IMR-90 (cell line): ENCODE measurements at regions not wholly inside any gene's neighbourhood (a gene's known extent, or its start where the extent isn't known, plus 50 kb on each side); places are given as distances from the start of the nearest gene placed in this dataset.

Experiments used
- ATAC-seq: fragments of 200-7000 bp; cut with Tn5 transposase; 2 replicates; pipeline ENCODE4 v1.9.1; 2020; ENCODE audit warnings: low read depth, mild to moderate bottlenecking, moderate library complexity
- BruUV-seq: library from RNA; stranded (reverse); fragments of 400-500 nt; replicated peaks from 2 replicates; lab custom pipeline; 2021; lab: Mats Ljungman, UMichigan
- CTCF ChIA-PET: fragments of 300-600 bp; formaldehyde crosslinking; extraction: SDS; loops from one replicate; lab custom pipeline; 2021; ENCODE audit warnings: antibody characterized with exemption; lab: Yijun Ruan, JAX
- POLR2A ChIA-PET: fragments of 300-600 bp; sonication (Branson Sonifier 250); formaldehyde crosslinking; loops from one replicate; lab custom pipeline; 2022; ENCODE audit warnings: antibody characterized with exemption; ENCODE audit not compliant: unreplicated experiment; lab: Charles Lee
- DNase-seq: peaks from one replicate; pipeline ENCODE4 v3.0.0; 2013
- H2AFZ ChIP-seq: replicated peaks from 2 replicates; pipeline ENCODE3; 2013; ENCODE audit warnings: low read length, mild to moderate bottlenecking; ENCODE audit not compliant: poor library complexity
- H2AK5ac ChIP-seq: 2 replicates; pipeline ENCODE4 v1.6.1; 2013; ENCODE audit warnings: low read depth, low read length, inconsistent platforms
- H2AK9ac ChIP-seq: replicated peaks from 2 replicates; pipeline ENCODE3; 2013; ENCODE audit warnings: mild to moderate bottlenecking, low read depth, low read length, moderate library complexity; ENCODE audit not compliant: poor library complexity
- H2BK120ac ChIP-seq: 2 replicates; pipeline ENCODE4 v1.6.1; 2013; ENCODE audit warnings: low read depth, low read length, inconsistent platforms
- H2BK15ac ChIP-seq: 3 replicates; pipeline ENCODE4 v1.6.1; 2013; ENCODE audit warnings: low read depth, low read length, inconsistent platforms
- H2BK20ac ChIP-seq: 2 replicates; pipeline ENCODE4 v1.6.1; 2013; ENCODE audit warnings: low read depth, mild to moderate bottlenecking, inconsistent platforms, low read length, moderate library complexity
- H2BK5ac ChIP-seq: 2 replicates; pipeline ENCODE4 v1.6.1; 2013; ENCODE audit warnings: mild to moderate bottlenecking, low read depth, low read length, inconsistent platforms; ENCODE audit not compliant: poor library complexity, severe bottlenecking
- H3K14ac ChIP-seq: replicated peaks from 2 replicates; pipeline ENCODE4 v1.6.1; 2013; ENCODE audit warnings: low read depth, low read length, inconsistent platforms
- H3K18ac ChIP-seq: 2 replicates; pipeline ENCODE4 v1.6.1; 2013; ENCODE audit warnings: low read depth, low read length, control low read depth
- H3K23ac ChIP-seq: 2 replicates; pipeline ENCODE4 v1.6.1; 2013; ENCODE audit warnings: low read depth, low read length, inconsistent platforms
- H3K27ac ChIP-seq: 2 replicates; pipeline ENCODE4 v1.5.1; 2013; ENCODE audit warnings: mild to moderate bottlenecking, control low read depth, low read length; ENCODE audit not compliant: insufficient read depth
- H3K27me3 ChIP-seq: 2 replicates; pipeline ENCODE4 v1.6.1; 2013; ENCODE audit warnings: low read length; ENCODE audit not compliant: control insufficient read depth, insufficient read depth
- H3K36me3 ChIP-seq: 2 replicates; pipeline ENCODE4 v1.6.1; 2013; ENCODE audit warnings: low read length, mixed read lengths; ENCODE audit not compliant: control insufficient read depth, insufficient read depth
- H3K4ac ChIP-seq: 2 replicates; pipeline ENCODE4 v1.6.1; 2013; ENCODE audit warnings: low read depth, low read length, inconsistent platforms
- H3K4me1 ChIP-seq: 2 replicates; pipeline ENCODE4 v1.6.1; 2013; ENCODE audit warnings: low read length, mixed read lengths; ENCODE audit not compliant: control insufficient read depth, insufficient read depth
- H3K4me2 ChIP-seq: 2 replicates; pipeline ENCODE4 v1.6.1; 2013; ENCODE audit warnings: low read depth, mild to moderate bottlenecking, control low read depth, low read length, moderate library complexity
- H3K4me3 ChIP-seq: 2 replicates; pipeline ENCODE4 v1.5.1; 2013; ENCODE audit warnings: low read depth, mild to moderate bottlenecking, control low read depth, low read length, moderate library complexity; ENCODE audit not compliant: insufficient read depth
- H3K56ac ChIP-seq: 2 replicates; pipeline ENCODE4 v1.6.1; 2013; ENCODE audit warnings: low read length, inconsistent platforms; ENCODE audit not compliant: insufficient read depth; ENCODE audit errors: extremely low read depth
- H3K79me1 ChIP-seq, 2 experiments: 2 replicates each; pipeline ENCODE4 v1.6.1; 2013; ENCODE audit warnings: low read length in 2 of 2, inconsistent platforms in 1 of 2, low read depth in 1 of 2
- H3K9ac ChIP-seq: 2 replicates; pipeline ENCODE4 v1.6.1; 2013; ENCODE audit warnings: low read depth, low read length, control low read depth
- H3K9me1 ChIP-seq: 2 replicates; pipeline ENCODE4 v1.6.1; 2013; ENCODE audit warnings: low read length, inconsistent platforms; ENCODE audit not compliant: insufficient read depth
- H3K9me3 ChIP-seq: 2 replicates; pipeline ENCODE4 v1.6.1; 2013; ENCODE audit warnings: low read length; ENCODE audit not compliant: control insufficient read depth, insufficient read depth
- H4K20me1 ChIP-seq: 2 replicates; pipeline ENCODE4 v1.6.1; 2013; ENCODE audit warnings: low read length, inconsistent platforms; ENCODE audit not compliant: insufficient read depth
- H4K5ac ChIP-seq: 2 replicates; pipeline ENCODE4 v1.6.1; 2013; ENCODE audit warnings: mild to moderate bottlenecking, low read depth, low read length, control low read depth
- H4K8ac ChIP-seq, 2 experiments: 2 replicates each; pipeline ENCODE4 v1.6.1; 2013; ENCODE audit warnings: low read depth in 2 of 2, low read length in 2 of 2, control low read depth in 1 of 2, inconsistent platforms in 1 of 2
- H4K91ac ChIP-seq: 2 replicates; pipeline ENCODE4 v1.6.1; 2013; ENCODE audit warnings: low read depth, low read length, inconsistent platforms; ENCODE audit not compliant: insufficient read depth
- BHLHE40 ChIP-seq: fragments of 150-350 bp; IDR thresholded peaks from 2 replicates; pipeline ENCODE4 v1.6.1; 2016; ENCODE audit warnings: mild to moderate bottlenecking, low read depth, low read length
- CEBPB ChIP-seq: IDR thresholded peaks from 2 replicates; pipeline ENCODE4 v1.6.1; 2012; ENCODE audit warnings: low read depth, low read length, improper control_type of control experiment
- CHD1 ChIP-seq: IDR thresholded peaks from 2 replicates; pipeline ENCODE4 v1.6.1; 2012; ENCODE audit warnings: low read depth, low read length, improper control_type of control experiment
- CTCF ChIP-seq: conservative IDR thresholded peaks from 2 replicates; pipeline ENCODE4 v1.5.1; 2012; ENCODE audit warnings: mild to moderate bottlenecking, low read depth, low read length, improper control_type of control experiment
- ELK1 ChIP-seq: fragments of 150-350 bp; IDR thresholded peaks from 2 replicates; pipeline ENCODE4 v1.6.1; 2016; ENCODE audit warnings: low read depth, mild to moderate bottlenecking, low read length, moderate library complexity, borderline replicate concordance
- FOS ChIP-seq: fragments of 150-350 bp; IDR thresholded peaks from 2 replicates; pipeline ENCODE4 v1.6.1; 2016; ENCODE audit warnings: low read depth, low read length
- MAFK ChIP-seq: IDR thresholded peaks from 2 replicates; pipeline ENCODE4 v1.6.1; 2012; ENCODE audit warnings: low read depth, low read length, improper control_type of control experiment
- MAZ ChIP-seq: IDR thresholded peaks from 2 replicates; pipeline ENCODE4 v1.6.1; 2012; ENCODE audit warnings: low read depth, mild to moderate bottlenecking, low read length, improper control_type of control experiment, moderate library complexity, borderline replicate concordance
- MXI1 ChIP-seq: IDR thresholded peaks from 2 replicates; pipeline ENCODE4 v1.6.1; 2012; ENCODE audit warnings: low read depth, mild to moderate bottlenecking, low read length, moderate library complexity, borderline replicate concordance
- NFE2L2 ChIP-seq: fragments of 150-350 bp; IDR thresholded peaks from 2 replicates; pipeline ENCODE4 v1.6.1; 2016; ENCODE audit warnings: low read depth, mild to moderate bottlenecking, low read length
- POLR2A ChIP-seq: IDR thresholded peaks from 2 replicates; pipeline ENCODE4 v1.6.1; 2012; ENCODE audit warnings: mild to moderate bottlenecking, low read depth, low read length
- RAD21 ChIP-seq: IDR thresholded peaks from 2 replicates; pipeline ENCODE4 v1.6.1; 2012; ENCODE audit warnings: low read length, improper control_type of control experiment
- RCOR1 ChIP-seq: IDR thresholded peaks from 2 replicates; pipeline ENCODE4 v1.6.1; 2012; ENCODE audit warnings: mild to moderate bottlenecking, low read length, improper control_type of control experiment; ENCODE audit not compliant: insufficient replicate concordance
- RFX5 ChIP-seq: IDR thresholded peaks from 2 replicates; pipeline ENCODE4 v1.8.0; 2012; ENCODE audit warnings: low read depth, mild to moderate bottlenecking, low read length, moderate library complexity
- SMC3 ChIP-seq: fragments of 150-350 bp; IDR thresholded peaks from 2 replicates; pipeline ENCODE4 v1.6.1; 2016; ENCODE audit warnings: low read depth, mild to moderate bottlenecking, antibody characterized with exemption, low read length, moderate library complexity
- USF2 ChIP-seq: fragments of 150-350 bp; IDR thresholded peaks from 2 replicates; pipeline ENCODE4 v1.6.1; 2017; ENCODE audit warnings: mild to moderate bottlenecking, antibody characterized with exemption, low read length, low read depth
- WGBS, 2 experiments: methylation state at CpG; one replicate each; pipeline versions ENCODE4 v1.1.5 to v1.1.7; 2013; ENCODE audit warnings: missing lambda C conversion rate in 2 of 2; ENCODE audit not compliant: insufficient read length in 1 of 2; ENCODE audit errors: extremely low coverage in 2 of 2; 5-methylcytosine and 5-hydroxymethylcytosine counted together
- dilution Hi-C: fragments of 300-500 bp; cut with HindIII; formaldehyde crosslinking; loops from one replicate; pipeline ENCODE4 v1.14.3; 2018; ENCODE audit warnings: low sequenced_read_pairs; ENCODE audit not compliant: unreplicated experiment
- in situ Hi-C: fragments of 300-500 bp; cut with MboI; formaldehyde crosslinking; loops from 3 replicates; pipeline ENCODE4 v1.14.3; 2019; ENCODE audit warnings: low sequenced_read_pairs, inconsistent platforms, mixed read lengths
- intact Hi-C: fragments of 100-400 bp; cut with micrococcal nuclease; formaldehyde crosslinking; loops from 2 replicates; pipeline ENCODE4 v1.10.0; 2022

- Histone ChIP-seq H2BK5ac (no peak overlapping the region), H3K9me3 (peaks cover 2% of the 10 kb centered on the region; the same call in 1 of the 2 replicates), H4K5ac (no peak overlapping the region), H4K8ac (no peak overlapping the region), H2AFZ (no peak overlapping the region), H3K4me3 (no peak overlapping the region), H3K9ac (no peak overlapping the region), H3K23ac (no peak overlapping the region), H2AK5ac (no peak overlapping the region), H3K14ac (no peak overlapping the region), H2BK20ac (no peak overlapping the region), H3K27me3 (no peaks in the 10 kb centered on the region), H3K4ac (no peak overlapping the region), H2BK15ac (no peak overlapping the region), H2AK9ac (no peak overlapping the region), H4K91ac (no peak overlapping the region), H3K4me1 (no peaks in the 10 kb centered on the region), H3K36me3 (no peaks in the 10 kb centered on the region), H4K20me1 (no peaks in the 10 kb centered on the region), H3K18ac (no peak overlapping the region), H3K9me1 (no peaks in the 10 kb centered on the region), H3K27ac (no peak overlapping the region), H2BK120ac (no peak overlapping the region), H3K79me1 (no peaks in the 10 kb centered on the region), H3K4me2 (no peak overlapping the region), H3K56ac (no peak overlapping the region)
- ChIA-PET CTCF (no interaction called here), POLR2A (no interaction called here)
- no peak for ATAC-seq
- 10% methylated on average over 2 of the region's 7 CpGs; no CpG with 5 or more reads in 1 of the 2 experiments for WGBS, 2 experiments
- intact Hi-C loops: no loop called here
- no peak for DNase-seq
- dilution Hi-C loops: no loop called here
- TF ChIP-seq MAFK: no peak
- TF ChIP-seq BHLHE40: no peak
- TF ChIP-seq RCOR1: no peak
- no peak for TF ChIP-seq RFX5
- TF ChIP-seq MXI1: no peak
- TF ChIP-seq MAZ: no peak
- TF ChIP-seq USF2: no peak
- no peak for TF ChIP-seq CHD1
- no peak for TF ChIP-seq CEBPB
- TF ChIP-seq ELK1: no peak
- TF ChIP-seq CTCF: no peak
- no peak for TF ChIP-seq RAD21
- TF ChIP-seq SMC3: no peak
- TF ChIP-seq NFE2L2: no peak
- no peak for TF ChIP-seq FOS
- no peak for TF ChIP-seq POLR2A
- BruUV-seq: no TSS peak
- in situ Hi-C loops: no loop called here
Observed at GRCh38 chrX:85561231-85561630, 181.8 kb upstream of the POF1B start.
